Liver (tissue), 8 donors: ENCODE measurements at regions not wholly inside any gene's neighbourhood (a gene's known extent, or its start where the extent isn't known, plus 50 kb on each side); places are given as distances from the start of the nearest gene placed in this dataset.

ENCODE experiments used
- DNase-seq: peaks from one replicate; pipeline ENCODE4 v3.0.0-alpha.2; 2017; ENCODE audit warnings: low spot score
- H3K27ac ChIP-seq, 2 donors: one replicate each; pipeline ENCODE4 v1.7.0; 2013; ENCODE audit warnings: inconsistent platforms in 2 of 2, low read length in 2 of 2, control low read depth in 1 of 2, low read depth in 1 of 2, mild to moderate bottlenecking in 1 of 2
- H3K27me3 ChIP-seq, 4 donors: one replicate each; pipeline versions ENCODE4 v1.6.1 to v1.7.0; 2013; ENCODE audit warnings: low read length in 3 of 4, inconsistent platforms in 1 of 4, mild to moderate bottlenecking in 1 of 4, moderate library complexity in 1 of 4; ENCODE audit not compliant: control insufficient read depth in 4 of 4, insufficient read depth in 4 of 4
- H3K36me3 ChIP-seq, 4 donors: one replicate each; pipeline versions ENCODE4 v1.6.1 to v1.7.0; 2013; ENCODE audit warnings: low read length in 3 of 4, mild to moderate bottlenecking in 3 of 4, low read depth in 1 of 4, moderate library complexity in 1 of 4; ENCODE audit not compliant: control insufficient read depth in 4 of 4, insufficient read depth in 3 of 4
- H3K4me1 ChIP-seq, 4 donors: one replicate each; pipeline versions ENCODE4 v1.6.1 to v1.7.0; 2013; ENCODE audit warnings: low read length in 3 of 4, mild to moderate bottlenecking in 3 of 4, moderate library complexity in 1 of 4; ENCODE audit not compliant: control insufficient read depth in 4 of 4, insufficient read depth in 4 of 4
- H3K4me3 ChIP-seq, 3 donors: one replicate each; pipeline versions ENCODE4 v1.6.1 to v1.7.0; 2013; ENCODE audit warnings: low read length in 3 of 3, control low read depth in 1 of 3, low read depth in 1 of 3, mild to moderate bottlenecking in 1 of 3
- H3K9ac ChIP-seq, 2 donors: one replicate each; pipeline ENCODE4 v1.7.0; 2013; ENCODE audit warnings: low read length in 2 of 2, mild to moderate bottlenecking in 2 of 2, moderate library complexity in 2 of 2, control low read depth in 1 of 2, low read depth in 1 of 2
- H3K9me3 ChIP-seq, 4 donors: one replicate each; pipeline versions ENCODE4 v1.6.1 to v1.7.0; 2013; ENCODE audit warnings: low read length in 3 of 4; ENCODE audit not compliant: control insufficient read depth in 4 of 4
- EGR1 ChIP-seq, 2 donors: IDR thresholded peaks; 2 replicates each; pipeline ENCODE4 v1.6.1; 2016 to 2018; ENCODE audit warnings: antibody characterized with exemption in 2 of 2, low read depth in 2 of 2
- FOXA1 ChIP-seq: IDR thresholded peaks from 2 replicates; pipeline ENCODE4 v1.6.1; 2016; ENCODE audit warnings: antibody characterized with exemption
- FOXA2 ChIP-seq: IDR thresholded peaks from 2 replicates; pipeline ENCODE4 v1.6.1; 2016; ENCODE audit warnings: antibody characterized with exemption
- GABPA ChIP-seq, 2 donors: IDR thresholded peaks in 1 of 2; conservative IDR thresholded peaks in 1 of 2; 2 replicates each; pipeline ENCODE4 v1.6.1; 2016; ENCODE audit warnings: antibody characterized with exemption in 2 of 2, mild to moderate bottlenecking in 1 of 2, moderate library complexity in 1 of 2
- HNF4A ChIP-seq, 2 donors: conservative IDR thresholded peaks; 2 replicates each; pipeline ENCODE4 v1.6.1; 2016; ENCODE audit warnings: antibody characterized with exemption in 2 of 2, mild to moderate bottlenecking in 2 of 2
- HNF4G ChIP-seq: IDR thresholded peaks from 2 replicates; pipeline ENCODE4 v1.6.1; 2016; ENCODE audit warnings: antibody characterized with exemption
- JUND ChIP-seq, 2 donors: IDR thresholded peaks; 2 replicates each; pipeline ENCODE4 v1.6.1; 2016; ENCODE audit warnings: antibody characterized with exemption in 2 of 2
- NR2F2 ChIP-seq: IDR thresholded peaks from 2 replicates; pipeline ENCODE4 v1.6.1; 2016; ENCODE audit warnings: antibody characterized with exemption
- RAD21 ChIP-seq, 2 donors: IDR thresholded peaks; 2 replicates each; pipeline ENCODE4 v1.6.1; 2016; ENCODE audit warnings: antibody characterized with exemption in 2 of 2, mild to moderate bottlenecking in 2 of 2
- RXRA ChIP-seq, 2 donors: IDR thresholded peaks; 2 replicates each; pipeline ENCODE4 v1.6.1; 2017 to 2018; ENCODE audit warnings: antibody characterized with exemption in 2 of 2, mild to moderate bottlenecking in 1 of 2
- SP1 ChIP-seq: IDR thresholded peaks from 2 replicates; pipeline ENCODE4 v1.6.1; 2018; ENCODE audit warnings: antibody characterized with exemption, mild to moderate bottlenecking
- TAF1 ChIP-seq: conservative IDR thresholded peaks from 2 replicates; pipeline ENCODE4 v1.6.1; 2016; ENCODE audit warnings: antibody characterized with exemption, mild to moderate bottlenecking
- YY1 ChIP-seq: IDR thresholded peaks from 2 replicates; pipeline ENCODE4 v1.6.1; 2016; ENCODE audit warnings: antibody characterized with exemption, mild to moderate bottlenecking
- WGBS: extraction: QIAGEN DNeasy Blood & Tissue Kit; methylation state at CpG from one replicate; pipeline ENCODE4 v1.1.7; 2013; 5-methylcytosine and 5-hydroxymethylcytosine counted together
- TF ChIP-seq, protein P1 (sequence below): IDR thresholded peaks from 2 replicates; pipeline ENCODE4 v1.6.1; 2016; ENCODE audit warnings: antibody characterized with exemption
- TF ChIP-seq, protein P2 (sequence below): IDR thresholded peaks from 2 replicates; pipeline ENCODE4 v1.6.1; 2016; ENCODE audit warnings: antibody characterized with exemption, mild to moderate bottlenecking
- TF ChIP-seq, protein P3 (sequence below): IDR thresholded peaks from 2 replicates; pipeline ENCODE4 v1.6.1; 2016; ENCODE audit warnings: antibody characterized with exemption
- TF ChIP-seq, protein P4 (sequence below): fragments of 150-350 bp; IDR thresholded peaks from 2 replicates; pipeline ENCODE4 v1.5.1; 2017; ENCODE audit warnings: improper control_type of control experiment, low read depth, low read length; ENCODE audit not compliant: missing input control
- TF ChIP-seq, protein P5 (sequence below): IDR thresholded peaks from 2 replicates; pipeline ENCODE4 v1.6.1; 2016; ENCODE audit warnings: antibody characterized with exemption
- donor health status: healthy.
- donor health status: healthy.
- donor health status: healthy.
- donor health status: healthy.
- donor health status: healthy.

DNA sequence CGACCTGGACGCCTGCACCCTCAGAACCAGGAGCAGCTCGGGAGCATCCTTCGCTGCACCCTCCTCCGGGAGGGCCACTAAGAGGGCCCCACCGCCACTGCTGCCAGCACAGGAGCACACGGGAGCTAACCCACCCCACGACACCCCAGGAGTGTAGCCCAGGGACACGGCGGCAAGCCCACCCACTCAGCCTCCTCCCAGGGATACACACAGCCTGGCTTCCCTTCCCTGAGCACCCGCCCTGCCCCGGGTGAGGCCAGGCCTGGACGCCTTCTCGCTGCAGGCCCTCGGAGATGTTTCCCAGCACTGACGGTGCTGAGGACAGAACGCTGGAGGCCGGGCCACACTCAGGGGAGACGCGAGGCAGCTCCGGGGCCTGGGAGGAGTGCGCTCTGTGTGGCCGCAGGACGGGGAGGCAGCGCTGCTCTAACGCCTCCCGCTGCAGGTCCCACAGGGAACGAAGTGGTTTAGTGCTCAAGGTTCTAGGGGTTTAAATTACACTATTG is 190.4 kb downstream of the BRD1 start:
- TF ChIP-seq RXRA (IDR thresholded peaks at IDR 0.05) (no peak), YY1 (no peak), FOXA1 (no peak), FOXA2 (no peak), RAD21 (IDR thresholded peaks at IDR 0.05) (no peak), NR2F2 (no peak), JUND (IDR thresholded peaks at IDR 0.05) (no peak), TAF1 (no peak), GABPA (IDR thresholded peaks at IDR 0.05 in 1 of 2, conservative IDR thresholded peaks at IDR 0.05 in 1 of 2) (no peak), HNF4G (no peak), HNF4A (conservative IDR thresholded peaks at IDR 0.05) (no peak), SP1 (no peak)
- TF ChIP-seq, protein P1, sequence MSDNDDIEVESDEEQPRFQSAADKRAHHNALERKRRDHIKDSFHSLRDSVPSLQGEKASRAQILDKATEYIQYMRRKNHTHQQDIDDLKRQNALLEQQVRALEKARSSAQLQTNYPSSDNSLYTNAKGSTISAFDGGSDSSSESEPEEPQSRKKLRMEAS: no peak
- TF ChIP-seq, protein P2, sequence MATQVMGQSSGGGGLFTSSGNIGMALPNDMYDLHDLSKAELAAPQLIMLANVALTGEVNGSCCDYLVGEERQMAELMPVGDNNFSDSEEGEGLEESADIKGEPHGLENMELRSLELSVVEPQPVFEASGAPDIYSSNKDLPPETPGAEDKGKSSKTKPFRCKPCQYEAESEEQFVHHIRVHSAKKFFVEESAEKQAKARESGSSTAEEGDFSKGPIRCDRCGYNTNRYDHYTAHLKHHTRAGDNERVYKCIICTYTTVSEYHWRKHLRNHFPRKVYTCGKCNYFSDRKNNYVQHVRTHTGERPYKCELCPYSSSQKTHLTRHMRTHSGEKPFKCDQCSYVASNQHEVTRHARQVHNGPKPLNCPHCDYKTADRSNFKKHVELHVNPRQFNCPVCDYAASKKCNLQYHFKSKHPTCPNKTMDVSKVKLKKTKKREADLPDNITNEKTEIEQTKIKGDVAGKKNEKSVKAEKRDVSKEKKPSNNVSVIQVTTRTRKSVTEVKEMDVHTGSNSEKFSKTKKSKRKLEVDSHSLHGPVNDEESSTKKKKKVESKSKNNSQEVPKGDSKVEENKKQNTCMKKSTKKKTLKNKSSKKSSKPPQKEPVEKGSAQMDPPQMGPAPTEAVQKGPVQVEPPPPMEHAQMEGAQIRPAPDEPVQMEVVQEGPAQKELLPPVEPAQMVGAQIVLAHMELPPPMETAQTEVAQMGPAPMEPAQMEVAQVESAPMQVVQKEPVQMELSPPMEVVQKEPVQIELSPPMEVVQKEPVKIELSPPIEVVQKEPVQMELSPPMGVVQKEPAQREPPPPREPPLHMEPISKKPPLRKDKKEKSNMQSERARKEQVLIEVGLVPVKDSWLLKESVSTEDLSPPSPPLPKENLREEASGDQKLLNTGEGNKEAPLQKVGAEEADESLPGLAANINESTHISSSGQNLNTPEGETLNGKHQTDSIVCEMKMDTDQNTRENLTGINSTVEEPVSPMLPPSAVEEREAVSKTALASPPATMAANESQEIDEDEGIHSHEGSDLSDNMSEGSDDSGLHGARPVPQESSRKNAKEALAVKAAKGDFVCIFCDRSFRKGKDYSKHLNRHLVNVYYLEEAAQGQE: no peak
- TF ChIP-seq, protein P3, sequence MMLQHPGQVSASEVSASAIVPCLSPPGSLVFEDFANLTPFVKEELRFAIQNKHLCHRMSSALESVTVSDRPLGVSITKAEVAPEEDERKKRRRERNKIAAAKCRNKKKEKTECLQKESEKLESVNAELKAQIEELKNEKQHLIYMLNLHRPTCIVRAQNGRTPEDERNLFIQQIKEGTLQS: no peak
- TF ChIP-seq, protein P4, sequence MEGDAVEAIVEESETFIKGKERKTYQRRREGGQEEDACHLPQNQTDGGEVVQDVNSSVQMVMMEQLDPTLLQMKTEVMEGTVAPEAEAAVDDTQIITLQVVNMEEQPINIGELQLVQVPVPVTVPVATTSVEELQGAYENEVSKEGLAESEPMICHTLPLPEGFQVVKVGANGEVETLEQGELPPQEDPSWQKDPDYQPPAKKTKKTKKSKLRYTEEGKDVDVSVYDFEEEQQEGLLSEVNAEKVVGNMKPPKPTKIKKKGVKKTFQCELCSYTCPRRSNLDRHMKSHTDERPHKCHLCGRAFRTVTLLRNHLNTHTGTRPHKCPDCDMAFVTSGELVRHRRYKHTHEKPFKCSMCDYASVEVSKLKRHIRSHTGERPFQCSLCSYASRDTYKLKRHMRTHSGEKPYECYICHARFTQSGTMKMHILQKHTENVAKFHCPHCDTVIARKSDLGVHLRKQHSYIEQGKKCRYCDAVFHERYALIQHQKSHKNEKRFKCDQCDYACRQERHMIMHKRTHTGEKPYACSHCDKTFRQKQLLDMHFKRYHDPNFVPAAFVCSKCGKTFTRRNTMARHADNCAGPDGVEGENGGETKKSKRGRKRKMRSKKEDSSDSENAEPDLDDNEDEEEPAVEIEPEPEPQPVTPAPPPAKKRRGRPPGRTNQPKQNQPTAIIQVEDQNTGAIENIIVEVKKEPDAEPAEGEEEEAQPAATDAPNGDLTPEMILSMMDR: no peak
- Histone ChIP-seq H3K27ac (no peak overlapping the region), H3K36me3 (no peaks in the 10 kb centered on the region), H3K4me3 (no peak overlapping the region), H3K9me3 (no peaks in the 10 kb centered on the region), H3K9ac (no peak overlapping the region), H3K27me3 (no peaks in the 10 kb centered on the region), H3K4me1 (peaks cover under 1 to 1% (median under 1%) of the 10 kb centered on the region in 4 donors)
- 86% methylated on average over 28 of the region's 28 CpGs for WGBS
- DNase-seq: no peak

DNA sequence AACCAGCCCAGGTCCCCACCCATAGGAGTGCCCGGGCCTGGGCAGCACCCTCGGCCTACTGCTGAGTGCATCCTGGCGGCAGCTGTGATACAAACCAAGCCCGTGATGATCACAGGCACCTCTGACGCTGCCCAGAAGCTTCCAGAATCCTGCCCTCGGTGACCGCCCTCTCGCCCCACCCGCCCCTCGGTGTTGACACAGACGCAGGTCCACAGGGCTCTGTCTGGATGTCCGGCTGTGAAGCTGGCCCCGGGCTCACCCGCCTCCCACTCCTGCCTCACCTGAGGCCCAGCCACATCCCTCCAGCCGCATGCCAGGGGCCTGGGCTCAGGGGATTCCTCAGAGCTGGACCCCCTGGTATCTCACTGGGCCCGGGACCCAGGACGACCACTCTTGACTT is 191.0 kb downstream of the BRD1 start:
- no peaks in the 10 kb centered on the region for H3K9me3 ChIP-seq
- 75% methylated on average over 17 of the region's 17 CpGs for whole genome bisulfite sequencing
- no peak overlapping the region for H3K9ac ChIP-seq
- H3K4me1 ChIP-seq: peaks cover 3 to 6% (median 4%) of the 10 kb centered on the region in 4 donors
- no peak for DNase-seq
- H3K4me3 ChIP-seq: no peak overlapping the region
- no peaks in the 10 kb centered on the region for H3K36me3 ChIP-seq
- H3K27ac ChIP-seq: no peak overlapping the region
- H3K27me3 ChIP-seq: no peaks in the 10 kb centered on the region
- TF ChIP-seq, protein P5, sequence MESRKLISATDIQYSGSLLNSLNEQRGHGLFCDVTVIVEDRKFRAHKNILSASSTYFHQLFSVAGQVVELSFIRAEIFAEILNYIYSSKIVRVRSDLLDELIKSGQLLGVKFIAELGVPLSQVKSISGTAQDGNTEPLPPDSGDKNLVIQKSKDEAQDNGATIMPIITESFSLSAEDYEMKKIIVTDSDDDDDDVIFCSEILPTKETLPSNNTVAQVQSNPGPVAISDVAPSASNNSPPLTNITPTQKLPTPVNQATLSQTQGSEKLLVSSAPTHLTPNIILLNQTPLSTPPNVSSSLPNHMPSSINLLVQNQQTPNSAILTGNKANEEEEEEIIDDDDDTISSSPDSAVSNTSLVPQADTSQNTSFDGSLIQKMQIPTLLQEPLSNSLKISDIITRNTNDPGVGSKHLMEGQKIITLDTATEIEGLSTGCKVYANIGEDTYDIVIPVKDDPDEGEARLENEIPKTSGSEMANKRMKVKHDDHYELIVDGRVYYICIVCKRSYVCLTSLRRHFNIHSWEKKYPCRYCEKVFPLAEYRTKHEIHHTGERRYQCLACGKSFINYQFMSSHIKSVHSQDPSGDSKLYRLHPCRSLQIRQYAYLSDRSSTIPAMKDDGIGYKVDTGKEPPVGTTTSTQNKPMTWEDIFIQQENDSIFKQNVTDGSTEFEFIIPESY: no peak
- TF ChIP-seq EGR1 (IDR thresholded peaks at IDR 0.05; ENCODE audit: low read depth in 2 of 2) (no peak), JUND (IDR thresholded peaks at IDR 0.05) (no peak), HNF4G (no peak), FOXA1 (no peak), RXRA (IDR thresholded peaks at IDR 0.05) (no peak), TAF1 (no peak), FOXA2 (no peak), RAD21 (IDR thresholded peaks at IDR 0.05) (no peak), GABPA (IDR thresholded peaks at IDR 0.05 in 1 of 2, conservative IDR thresholded peaks at IDR 0.05 in 1 of 2) (no peak), SP1 (no peak), YY1 (no peak)
- TF ChIP-seq, protein P4: no peak
- TF ChIP-seq, protein P3: no peak
- TF ChIP-seq, protein P1: no peak
